GM19452 (cell line): ENCODE measurements at regions not wholly inside any gene's neighbourhood (a gene's known extent, or its start where the extent isn't known, plus 50 kb on each side); places are given as distances from the start of the nearest gene placed in this dataset.
"Not testable (repeated sequence)": the region's sequence is repeated elsewhere in the genome, so short reads cannot be mapped to it uniquely, and the experiment has no call there.

Experiments used
- ATAC-seq: cut with Tn5 transposase; IDR thresholded peaks from one replicate; pipeline ENCODE4 v1.9.1; 2021; ENCODE audit not compliant: unreplicated experiment

DNA sequence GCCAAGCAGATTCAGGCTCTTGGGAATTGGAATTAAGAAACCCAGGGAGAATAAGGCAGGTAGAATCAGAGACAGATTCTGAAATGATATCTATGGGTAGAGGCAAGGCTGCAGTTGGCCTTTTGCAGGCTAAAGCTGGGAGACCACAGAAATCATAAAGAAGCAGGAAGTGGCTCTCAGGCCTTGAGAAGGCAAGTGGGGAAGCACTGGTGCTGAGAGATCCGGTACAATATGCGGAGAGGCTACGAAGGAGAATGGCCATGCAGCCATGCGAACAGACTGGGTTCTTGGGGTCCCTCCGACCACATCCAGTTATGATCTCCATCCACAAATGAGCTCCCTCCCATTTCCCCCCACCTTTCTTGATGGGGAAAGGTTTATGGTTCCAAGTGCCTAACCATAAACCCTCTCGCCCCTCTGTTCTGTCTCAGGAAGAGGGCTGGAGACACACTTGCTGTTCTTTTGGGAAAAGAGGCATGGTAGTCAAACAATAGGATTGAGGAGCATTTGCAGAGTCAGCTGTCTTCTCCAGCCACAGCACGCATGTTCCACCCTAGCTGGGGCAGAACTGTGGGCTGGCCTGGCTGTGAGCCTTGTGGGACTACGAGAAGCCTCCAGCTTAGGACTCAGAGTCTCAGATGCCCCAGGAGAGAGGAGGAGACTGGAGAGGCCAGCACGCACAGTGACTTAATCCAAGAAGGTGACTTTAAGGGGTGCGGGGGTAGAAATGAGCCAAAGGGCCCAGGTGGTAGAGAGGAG is 99.6 kb downstream of the RPLP1 start:
- ATAC-seq, result no peak

DNA sequence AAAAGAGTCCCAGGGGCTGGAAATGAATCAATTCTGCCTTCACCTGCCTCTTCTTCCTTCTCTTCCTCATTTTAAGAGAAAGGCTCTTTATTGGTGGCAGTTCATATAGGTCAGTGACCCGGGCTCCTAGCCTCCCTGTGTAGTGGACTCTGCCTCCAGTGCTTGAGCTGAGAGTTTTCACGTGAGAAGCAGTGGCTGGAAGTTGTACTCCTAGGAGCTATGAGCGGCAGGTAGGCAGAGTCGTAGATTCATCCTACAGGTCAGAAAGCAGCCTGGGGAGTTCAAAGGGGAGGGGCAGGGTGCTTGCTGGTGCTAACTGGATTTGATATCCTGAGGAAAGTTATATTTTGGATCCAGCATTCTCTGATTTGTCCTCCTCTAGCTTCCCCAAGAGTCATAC is 101.1 kb downstream of the RPLP1 start:
- no peak for ATAC-seq

GRCh38 chr15:69554279-69554961 is 101.8 kb downstream of the RPLP1 start:
- ATAC-seq, result no peak

GRCh38 chr15:69555080-69555479 is 102.5 kb downstream of the RPLP1 start:
- ATAC-seq, result no peak

DNA sequence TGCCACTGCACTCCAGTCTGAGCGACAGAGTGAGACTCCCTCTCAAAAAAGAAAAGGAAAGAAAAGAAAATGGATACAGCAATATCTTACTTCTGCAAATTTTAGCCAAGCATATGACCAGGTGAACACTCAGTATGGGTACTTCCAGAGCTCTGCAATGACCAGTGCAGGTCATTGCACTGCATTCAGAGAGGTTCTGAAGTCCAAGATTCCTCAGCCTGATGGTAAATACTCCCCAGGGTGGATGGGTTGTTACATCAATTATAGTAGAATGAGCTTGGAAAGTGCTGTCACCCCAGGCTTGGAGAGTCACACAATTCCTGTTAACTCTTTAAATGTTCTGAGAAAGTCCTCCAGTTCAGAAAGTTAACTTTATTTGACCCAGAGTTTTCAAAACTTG is 103.7 kb downstream of the RPLP1 start:
- ATAC-seq, result no peak

GRCh38 chr15:69557020-69557706 is 104.5 kb downstream of the RPLP1 start:
- no peak for ATAC-seq

GRCh38 chr15:69557707-69558409 is 105.2 kb downstream of the RPLP1 start:
- no peak for ATAC-seq

- ATAC-seq, result no peak
Observed at GRCh38 chr15:69559440-69560190, 107.0 kb downstream of the RPLP1 start.

- no peak for ATAC-seq
Observed at GRCh38 chr15:69561071-69561784, 108.6 kb downstream of the RPLP1 start.

- no peak for ATAC-seq
Observed at GRCh38 chr15:69562116-69562515, 109.5 kb downstream of the RPLP1 start.

- no peak for ATAC-seq
Observed at GRCh38 chr15:69562564-69562963, 109.9 kb downstream of the RPLP1 start.

DNA sequence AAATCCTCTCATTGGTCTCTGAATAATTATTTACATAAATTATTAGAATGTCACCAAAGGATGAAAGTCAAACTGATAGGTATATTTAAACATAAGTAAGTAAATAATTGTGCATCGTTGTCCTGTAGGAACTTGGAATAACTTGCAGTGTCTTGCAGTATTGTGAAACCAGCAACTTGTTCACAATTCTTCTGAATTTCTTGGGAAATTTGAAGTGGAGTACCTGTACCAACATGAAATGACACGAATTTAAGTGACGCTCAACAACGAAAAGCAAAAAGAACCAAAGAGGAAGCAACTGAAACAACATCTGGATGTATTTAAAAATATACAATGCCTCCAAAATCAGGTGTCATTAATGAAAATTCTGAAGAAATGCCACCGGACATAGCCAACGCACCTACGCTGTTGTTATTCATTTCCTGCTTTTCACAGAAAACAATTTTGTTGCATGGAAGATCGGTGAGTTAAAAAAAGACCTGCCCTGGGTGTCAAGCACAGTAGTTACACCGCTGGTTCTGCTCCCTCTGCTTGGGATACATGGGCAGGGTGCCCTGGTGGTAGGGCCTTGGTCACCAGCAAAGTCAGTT is 112.5 kb downstream of the RPLP1 start:
- no peak for ATAC-seq

GRCh38 chr15:69567238-69567760 is 114.7 kb downstream of the RPLP1 start:
- not testable (repeated sequence) for ATAC-seq

GRCh38 chr15:69568173-69569009 is 115.8 kb downstream of the RPLP1 start:
- no peak for ATAC-seq

- ATAC-seq, result no peak
Observed at GRCh38 chr15:69570454-69570853, 117.8 kb downstream of the RPLP1 start.

DNA sequence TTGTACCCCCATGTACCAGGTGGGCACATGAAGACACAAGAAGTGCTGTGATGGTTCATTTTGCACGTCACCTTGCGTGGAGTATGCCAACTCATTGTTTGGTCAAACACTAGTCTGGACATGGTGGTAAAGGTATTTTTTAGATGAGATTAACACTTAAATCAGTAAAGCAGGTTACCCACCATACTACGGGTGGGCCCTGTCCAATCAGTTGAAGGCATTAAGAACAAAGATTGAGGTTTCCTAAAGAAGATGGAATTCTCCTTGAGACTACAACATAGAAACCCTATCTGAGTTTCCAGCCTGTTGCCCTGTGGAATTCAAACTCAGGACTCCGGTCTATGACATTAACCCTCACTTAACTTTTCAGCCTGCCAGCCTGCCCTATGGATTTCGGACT is 118.4 kb downstream of the RPLP1 start:
- no peak for ATAC-seq

DNA sequence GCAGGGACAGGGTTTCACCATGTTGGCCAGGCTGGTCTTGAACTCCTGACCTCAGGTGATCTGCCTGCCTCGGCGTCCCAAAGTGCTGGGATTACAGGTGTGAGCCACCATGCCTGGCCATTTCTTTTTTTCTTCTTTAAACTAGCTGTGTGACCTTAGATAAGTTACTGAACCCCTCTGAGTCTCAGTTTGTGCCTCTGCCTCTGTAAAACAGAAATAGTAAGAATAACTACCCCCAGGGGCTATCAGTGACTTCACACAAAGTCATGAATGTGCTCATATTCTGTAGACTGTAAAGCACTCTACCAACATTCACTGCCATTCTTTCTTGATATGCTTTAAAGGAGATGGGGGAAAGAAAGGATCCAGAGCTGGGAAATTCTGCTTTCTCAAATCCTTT is 120.7 kb downstream of the RPLP1 start:
- ATAC-seq, result not testable (repeated sequence)

GRCh38 chr15:69573815-69574475 is 121.3 kb downstream of the RPLP1 start:
- no peak for ATAC-seq
